ENCODE measurements at regions not wholly inside any gene's neighbourhood (a gene's known extent, or its start where the extent isn't known, plus 50 kb on each side); places are given as distances from the start of the nearest gene placed in this dataset.

GRCh38 chr3:193897731-193898180, 238.2 kb upstream of the HES1 start:
- no peak for TF ChIP-seq CTCF (IDR thresholded peaks at IDR 0.05)
- TF ChIP-seq POLR2A (IDR thresholded peaks at IDR 0.05), result no peak

Data from adrenal gland (tissue), 5 donors.